SK-N-MC (cell line): ENCODE measurements at regions not wholly inside any gene's neighbourhood (a gene's known extent, or its start where the extent isn't known, plus 50 kb on each side); places are given as distances from the start of the nearest gene placed in this dataset.

ENCODE experiments used
- DNase-seq: peaks from one replicate; pipeline ENCODE4 v3.0.0-alpha.2; 2011; ENCODE audit warnings: low read depth, low spot score
- H3K27ac ChIP-seq: fragments of 200-600 bp; sonication (generic); 2 replicates; pipeline ENCODE4 v1.5.1; 2016; ENCODE audit warnings: mixed run types
- H3K36me3 ChIP-seq: fragments of 200-600 bp; sonication (generic); 2 replicates; pipeline ENCODE4 v1.6.1; 2017; ENCODE audit warnings: antibody characterized with exemption, low read length, mixed read lengths; ENCODE audit not compliant: insufficient read depth
- H3K4me3 ChIP-seq: fragments of 200-600 bp; sonication (generic); 2 replicates; pipeline ENCODE4 v1.5.1; 2016
- H3K9ac ChIP-seq: fragments of 200-600 bp; sonication (generic); 2 replicates; pipeline ENCODE4 v1.8.0; 2017; ENCODE audit warnings: mixed run types, mixed read lengths; ENCODE audit not compliant: insufficient read length
- H3K9me3 ChIP-seq: fragments of 200-600 bp; sonication (generic); 2 replicates; pipeline ENCODE4 v1.6.1; 2017; ENCODE audit warnings: low read depth, mild to moderate bottlenecking, antibody characterized with exemption, low read length, moderate library complexity, mixed read lengths
- EZH2 ChIP-seq: fragments of 200-600 bp; sonication (generic); IDR thresholded peaks from one replicate; pipeline ENCODE4 v1.6.1; 2017; ENCODE audit warnings: antibody characterized with exemption
- FOXP2 ChIP-seq: optimal IDR thresholded peaks from 2 replicates; pipeline ENCODE3; 2011; ENCODE audit warnings: mild to moderate bottlenecking, moderate library complexity; ENCODE audit not compliant: insufficient read depth; ENCODE audit errors: extremely low read length, control extremely low read depth
- POLR2AphosphoS5 ChIP-seq: IDR thresholded peaks from 2 replicates; pipeline ENCODE4 v1.6.1; 2012; ENCODE audit warnings: mild to moderate bottlenecking, low read depth, low read length, borderline replicate concordance

GRCh38 chr3:150357923-150358607, 50.0 kb upstream of the TSC22D2 start:
- DNase-seq: no peak

GRCh38 chr3:150357140-150357539, 51.0 kb upstream of the TSC22D2 start:
- H3K27ac ChIP-seq: peak overlapping the region; percentile 44; the same call in 1 of the 2 replicates
- no peak overlapping the region for H3K9ac ChIP-seq
- H3K4me3 ChIP-seq: no peak overlapping the region
- TF ChIP-seq POLR2AphosphoS5: no peak
- TF ChIP-seq EZH2: no peak
- TF ChIP-seq FOXP2: no peak
- no peaks in the 10 kb centered on the region for H3K36me3 ChIP-seq
- no peak for DNase-seq
- H3K9me3 ChIP-seq: no peaks in the 10 kb centered on the region

More at GRCh38 chr3:150357923-150358607, 50.0 kb upstream of the TSC22D2 start:
- peak overlapping the region; percentile 31; the same call in 1 of the 2 replicates for H3K4me3 ChIP-seq
- peak overlapping the region; percentile 76 for H3K27ac ChIP-seq
- H3K36me3 ChIP-seq: no peaks in the 10 kb centered on the region
- H3K9me3 ChIP-seq: no peaks in the 10 kb centered on the region
- H3K9ac ChIP-seq: peak overlapping the region; percentile 25
- TF ChIP-seq EZH2: no peak
- TF ChIP-seq POLR2AphosphoS5: no peak
- no peak for TF ChIP-seq FOXP2

GRCh38 chr3:150355574-150355973, 52.5 kb upstream of the TSC22D2 start:
- Histone ChIP-seq H3K36me3 (no peaks in the 10 kb centered on the region), H3K9ac (no peak overlapping the region), H3K9me3 (no peaks in the 10 kb centered on the region), H3K4me3 (no peak overlapping the region), H3K27ac (no peak overlapping the region)
- TF ChIP-seq FOXP2: no peak
- TF ChIP-seq POLR2AphosphoS5: no peak
- no peak for TF ChIP-seq EZH2
- DNase-seq: no peak

GRCh38 chr3:150352931-150353330, 55.2 kb upstream of the TSC22D2 start:
- Histone ChIP-seq H3K4me3 (no peak overlapping the region), H3K36me3 (no peaks in the 10 kb centered on the region), H3K9ac (no peak overlapping the region), H3K9me3 (no peaks in the 10 kb centered on the region), H3K27ac (no peak overlapping the region)
- no peak for TF ChIP-seq POLR2AphosphoS5
- TF ChIP-seq FOXP2: no peak
- no peak for TF ChIP-seq EZH2
- no peak for DNase-seq

- no peak for DNase-seq
- TF ChIP-seq FOXP2 (no peak), EZH2 (no peak), POLR2AphosphoS5 (no peak)
- H3K9me3 ChIP-seq: no peaks in the 10 kb centered on the region
- no peaks in the 10 kb centered on the region for H3K36me3 ChIP-seq
- H3K4me3 ChIP-seq: no peak overlapping the region
- no peak overlapping the region for H3K27ac ChIP-seq
- H3K9ac ChIP-seq: no peak overlapping the region
Observed at GRCh38 chr3:150351398-150351797, 56.7 kb upstream of the TSC22D2 start.

- no peaks in the 10 kb centered on the region for H3K36me3 ChIP-seq
- H3K9me3 ChIP-seq: no peaks in the 10 kb centered on the region
- no peak for TF ChIP-seq POLR2AphosphoS5
- TF ChIP-seq EZH2: no peak
- no peak for TF ChIP-seq FOXP2
- no peak overlapping the region for H3K9ac ChIP-seq
- DNase-seq: no peak
- no peak overlapping the region for H3K27ac ChIP-seq
- no peak overlapping the region for H3K4me3 ChIP-seq
Observed at GRCh38 chr3:150349314-150350097, 58.6 kb upstream of the TSC22D2 start.

- TF ChIP-seq POLR2AphosphoS5 (no peak), FOXP2 (no peak), EZH2 (no peak)
- Histone ChIP-seq H3K9ac (peak overlapping the region; percentile 13), H3K9me3 (no peaks in the 10 kb centered on the region), H3K27ac (peak overlapping the region; percentile 95), H3K4me3 (no peak overlapping the region), H3K36me3 (no peaks in the 10 kb centered on the region)
- no peak for DNase-seq
Observed at GRCh38 chr3:150348500-150348899, 59.6 kb upstream of the TSC22D2 start.
